ENCODE measurements at regions not wholly inside any gene's neighbourhood (a gene's known extent, or its start where the extent isn't known, plus 50 kb on each side); places are given as distances from the start of the nearest gene placed in this dataset.

- no peak overlapping the region for H3K4me3 ChIP-seq (replicated peaks in 1 of 3; ENCODE audit: insufficient read depth in 1 of 3, low read depth in 2 of 3, low read length in 3 of 3)
- no peak overlapping the region for H3K27ac ChIP-seq (ENCODE audit: extremely low read length, insufficient read depth, low read length)
- 0% methylated on average over 6 of the region's 13 CpGs for WGBS (ENCODE audit: low lambda C conversion rate)
- in situ Hi-C loops (cut with HindIII; ENCODE audit: extremely low pct_ligation_motif_present, low pct_unique_long_range_greater_than_20kb) (no loop called here), intact Hi-C loops (cut with micrococcal nuclease; ENCODE audit: unreplicated experiment) (no loop called here)
- ChIA-PET CTCF (ENCODE audit: low intra/inter-chr PET ratio, low total read pairs) (no interaction called here), POLR2A (no interaction called here)
- no peaks in the 10 kb centered on the region for H3K36me3 ChIP-seq (replicated peaks in 1 of 2; ENCODE audit: control insufficient read depth in 1 of 2, insufficient read depth in 2 of 2, low read length in 2 of 2)
- H3K79me2 ChIP-seq (ENCODE audit: insufficient read depth, low read length) = no peaks in the 10 kb centered on the region
- H3K9me3 ChIP-seq (ENCODE audit: low read length) = no peaks in the 10 kb centered on the region
- no peak overlapping the region for H2AFZ ChIP-seq (ENCODE audit: low read length)
- no peak overlapping the region for H3K9ac ChIP-seq (ENCODE audit: insufficient read depth, low read depth, low read length)
- TF ChIP-seq SRF (IDR thresholded peaks at IDR 0.05; ENCODE audit: low read depth, low read length) = no peak
- TF ChIP-seq CREB1 (IDR thresholded peaks at IDR 0.05) = 0 out of 2 replicates have a peak, but pooled peaks have one; percentile 12
- TF ChIP-seq CREB1 (CRISPR knock-in tag; IDR thresholded peaks at IDR 0.05) = no peak
- no peak overlapping the region for H3K4me2 ChIP-seq (ENCODE audit: low read depth, low read length)
- no peak for FAIRE-seq
- H3K4me1 ChIP-seq (ENCODE audit: insufficient read depth, low read length) = no peaks in the 10 kb centered on the region
- ATAC-seq = no peak
- H3K27me3 ChIP-seq (ENCODE audit: control insufficient read depth in 1 of 2, insufficient read depth in 2 of 2, low read length in 2 of 2) = peaks cover 0 to 3% of the 10 kb centered on the region in 2 experiments; a peak in 2 of 5 replicates
- no peaks in the 10 kb centered on the region for H4K20me1 ChIP-seq (ENCODE audit: insufficient read depth, low read length)
- no peak for DNase-seq (ENCODE audit: low spot score)
- BruUV-seq (replicated peaks) = no TSS peak
These were observed 310.9 kb downstream of the MATN1 start for GRCh38 chr1:30412241-30413110.

GRCh38 chr1:30411206-30411605 lies 312.2 kb downstream of the MATN1 start:
- Histone ChIP-seq H4K20me1 (ENCODE audit: insufficient read depth, low read length) (no peaks in the 10 kb centered on the region), H3K36me3 (replicated peaks in 1 of 2; ENCODE audit: control insufficient read depth in 1 of 2, insufficient read depth in 2 of 2, low read length in 2 of 2) (no peaks in the 10 kb centered on the region; a peak in 1 of 5 replicates), H3K79me2 (ENCODE audit: insufficient read depth, low read length) (no peaks in the 10 kb centered on the region), H3K4me3 (replicated peaks in 1 of 3; ENCODE audit: insufficient read depth in 1 of 3, low read depth in 2 of 3, low read length in 3 of 3) (no peak overlapping the region), H3K4me2 (ENCODE audit: low read depth, low read length) (no peak overlapping the region), H3K9me3 (ENCODE audit: low read length) (no peaks in the 10 kb centered on the region), H3K9ac (ENCODE audit: insufficient read depth, low read depth, low read length) (no peak overlapping the region), H2AFZ (ENCODE audit: low read length) (no peak overlapping the region), H3K4me1 (ENCODE audit: insufficient read depth, low read length) (no peaks in the 10 kb centered on the region), H3K27ac (ENCODE audit: extremely low read length, insufficient read depth, low read length) (no peak overlapping the region), H3K27me3 (ENCODE audit: control insufficient read depth in 1 of 2, insufficient read depth in 2 of 2, low read length in 2 of 2) (peaks cover 0 to 3% of the 10 kb centered on the region in 2 experiments; a peak in 1 of 5 replicates)
- FAIRE-seq = no peak
- intact Hi-C loops (cut with micrococcal nuclease; ENCODE audit: unreplicated experiment) (no loop called here), in situ Hi-C loops (cut with HindIII; ENCODE audit: extremely low pct_ligation_motif_present, low pct_unique_long_range_greater_than_20kb) (no loop called here)
- ChIA-PET CTCF (ENCODE audit: low intra/inter-chr PET ratio, low total read pairs) (no interaction called here), POLR2A (no interaction called here)
- BruUV-seq (replicated peaks) = no TSS peak
- WGBS (ENCODE audit: low lambda C conversion rate) = 39% methylated on average over 9 of the region's 9 CpGs
- no peak for DNase-seq (ENCODE audit: low spot score)
- ATAC-seq = no peak
- TF ChIP-seq TBL1XR1 (IDR thresholded peaks at IDR 0.05; ENCODE audit: borderline replicate concordance, low read length, partially characterized antibody) (no peak), ZNF383 (CRISPR knock-in tag; IDR thresholded peaks at IDR 0.05; ENCODE audit: borderline replicate concordance) (no peak), ZNF142 (CRISPR knock-in tag; IDR thresholded peaks at IDR 0.05) (no peak), FUBP1 (CRISPR knock-in tag; IDR thresholded peaks at IDR 0.05; ENCODE audit: borderline replicate concordance) (no peak)
